ENCODE measurements at regions not wholly inside any gene's neighbourhood (a gene's known extent, or its start where the extent isn't known, plus 50 kb on each side); places are given as distances from the start of the nearest gene placed in this dataset.

DNA sequence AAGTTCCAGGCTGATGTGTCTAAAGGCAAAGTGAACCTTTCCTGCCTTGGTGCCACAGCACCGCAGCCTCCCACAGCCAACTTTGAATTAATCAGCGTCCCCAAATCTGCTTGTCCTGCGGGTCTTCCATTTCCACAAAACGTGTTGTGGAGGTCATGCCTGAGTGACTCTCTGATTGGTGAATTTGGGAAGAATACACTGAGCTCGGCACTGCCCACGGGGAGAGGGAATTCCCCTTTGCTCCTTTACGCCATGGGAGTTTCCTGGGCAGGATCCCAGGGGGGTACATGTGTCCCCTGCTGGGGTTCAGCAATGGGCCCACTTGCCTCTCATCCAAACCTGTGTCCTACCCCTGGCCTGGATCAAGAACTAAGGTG lies 90.4 kb downstream of the LHX2 start:
- H3K9ac ChIP-seq (ENCODE audit: low read depth, low read length) = no peak overlapping the region
- H3K27me3 ChIP-seq (ENCODE audit: insufficient read depth, low read length, poor library complexity) = no peaks in the 10 kb centered on the region
- no peak overlapping the region for H2AFZ ChIP-seq (ENCODE audit: low read depth, low read length)
- H3K36me3 ChIP-seq (ENCODE audit: insufficient read depth, low read length) = no peaks in the 10 kb centered on the region
- no peaks in the 10 kb centered on the region for H3K79me2 ChIP-seq (ENCODE audit: insufficient read depth, low read length)
- H3K4me3 ChIP-seq (ENCODE audit: low read depth in 1 of 2, low read length in 2 of 2) = no peak overlapping the region
- no peaks in the 10 kb centered on the region for H3K9me3 ChIP-seq (ENCODE audit: insufficient read depth, low read length, severe bottlenecking)
- TF ChIP-seq EZH2 (IDR thresholded peaks at IDR 0.05; ENCODE audit: borderline replicate concordance, low read depth, low read length, severe bottlenecking) = no peak
- TF ChIP-seq, protein P1, sequence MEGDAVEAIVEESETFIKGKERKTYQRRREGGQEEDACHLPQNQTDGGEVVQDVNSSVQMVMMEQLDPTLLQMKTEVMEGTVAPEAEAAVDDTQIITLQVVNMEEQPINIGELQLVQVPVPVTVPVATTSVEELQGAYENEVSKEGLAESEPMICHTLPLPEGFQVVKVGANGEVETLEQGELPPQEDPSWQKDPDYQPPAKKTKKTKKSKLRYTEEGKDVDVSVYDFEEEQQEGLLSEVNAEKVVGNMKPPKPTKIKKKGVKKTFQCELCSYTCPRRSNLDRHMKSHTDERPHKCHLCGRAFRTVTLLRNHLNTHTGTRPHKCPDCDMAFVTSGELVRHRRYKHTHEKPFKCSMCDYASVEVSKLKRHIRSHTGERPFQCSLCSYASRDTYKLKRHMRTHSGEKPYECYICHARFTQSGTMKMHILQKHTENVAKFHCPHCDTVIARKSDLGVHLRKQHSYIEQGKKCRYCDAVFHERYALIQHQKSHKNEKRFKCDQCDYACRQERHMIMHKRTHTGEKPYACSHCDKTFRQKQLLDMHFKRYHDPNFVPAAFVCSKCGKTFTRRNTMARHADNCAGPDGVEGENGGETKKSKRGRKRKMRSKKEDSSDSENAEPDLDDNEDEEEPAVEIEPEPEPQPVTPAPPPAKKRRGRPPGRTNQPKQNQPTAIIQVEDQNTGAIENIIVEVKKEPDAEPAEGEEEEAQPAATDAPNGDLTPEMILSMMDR (IDR thresholded peaks at IDR 0.05; ENCODE audit: borderline replicate concordance, extremely low read depth, low read length, poor library complexity, severe bottlenecking) = no peak
- no peaks in the 10 kb centered on the region for H3K4me1 ChIP-seq (ENCODE audit: insufficient read depth, low read length)
- H4K20me1 ChIP-seq (ENCODE audit: insufficient read depth, low read length) = no peaks in the 10 kb centered on the region
- no peak overlapping the region for H3K27ac ChIP-seq (ENCODE audit: low read length)
- no peak for ATAC-seq (ENCODE audit: insufficient read depth, low read depth)
- no peak for DNase-seq
- no peak overlapping the region for H3K4me2 ChIP-seq (ENCODE audit: insufficient read depth, low read length)

DNA sequence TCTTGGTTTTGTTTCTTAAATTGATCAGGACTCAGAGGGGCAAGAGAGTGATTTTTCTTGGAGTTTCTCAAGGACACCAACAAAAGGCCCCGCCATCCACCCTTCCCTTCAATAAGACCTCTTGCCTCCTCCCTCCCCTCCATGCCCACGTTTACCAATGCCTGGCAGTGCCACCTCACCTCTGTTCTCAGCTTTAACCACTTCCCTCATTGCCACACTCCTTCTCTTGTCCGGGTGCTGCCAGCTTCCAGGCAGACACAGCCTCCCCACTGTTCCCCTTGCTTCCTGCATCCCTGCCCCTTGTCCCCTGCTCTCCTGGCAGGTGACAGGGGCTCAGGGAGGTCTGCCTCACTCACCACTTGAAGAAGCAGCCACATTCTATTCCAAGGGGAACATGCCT lies 90.8 kb downstream of the LHX2 start:
- Histone ChIP-seq H3K27me3 (ENCODE audit: insufficient read depth, low read length, poor library complexity) (no peaks in the 10 kb centered on the region), H3K27ac (ENCODE audit: low read length) (no peak overlapping the region), H3K4me3 (ENCODE audit: low read depth in 1 of 2, low read length in 2 of 2) (no peak overlapping the region), H3K9me3 (ENCODE audit: insufficient read depth, low read length, severe bottlenecking) (no peaks in the 10 kb centered on the region), H3K36me3 (ENCODE audit: insufficient read depth, low read length) (no peaks in the 10 kb centered on the region), H3K79me2 (ENCODE audit: insufficient read depth, low read length) (no peaks in the 10 kb centered on the region), H3K9ac (ENCODE audit: low read depth, low read length) (no peak overlapping the region), H3K4me2 (ENCODE audit: insufficient read depth, low read length) (no peak overlapping the region), H2AFZ (ENCODE audit: low read depth, low read length) (no peak overlapping the region), H3K4me1 (ENCODE audit: insufficient read depth, low read length) (no peaks in the 10 kb centered on the region), H4K20me1 (ENCODE audit: insufficient read depth, low read length) (no peaks in the 10 kb centered on the region)
- no peak for TF ChIP-seq EZH2 (IDR thresholded peaks at IDR 0.05; ENCODE audit: borderline replicate concordance, low read depth, low read length, severe bottlenecking)
- TF ChIP-seq, protein P1 (IDR thresholded peaks at IDR 0.05; ENCODE audit: borderline replicate concordance, extremely low read depth, low read length, poor library complexity, severe bottlenecking) = no peak
- no peak for DNase-seq
- no peak for ATAC-seq (ENCODE audit: insufficient read depth, low read depth)

DNA sequence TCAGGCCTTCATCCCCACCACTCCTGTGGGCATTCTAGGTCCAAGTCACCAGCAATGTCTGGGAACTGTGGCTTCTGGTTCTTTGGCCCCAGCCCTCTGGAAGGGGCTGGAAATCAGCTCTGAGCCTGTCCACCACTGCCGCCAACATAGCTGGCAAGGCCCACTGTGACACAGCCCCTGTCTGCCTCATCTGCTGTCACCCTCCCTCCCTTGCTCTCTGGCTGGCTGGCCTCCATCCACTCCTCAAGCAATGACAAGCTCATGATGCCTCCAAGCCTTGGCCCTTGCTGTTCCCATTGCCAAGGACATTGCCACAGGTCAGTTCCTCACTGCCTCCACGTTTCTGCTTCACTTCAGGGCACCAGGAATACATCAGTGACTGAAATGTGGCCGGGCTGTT lies 93.7 kb downstream of the LHX2 start:
- DNase-seq (no peak), ATAC-seq (ENCODE audit: insufficient read depth, low read depth) (no peak)
- no peak overlapping the region for H3K4me2 ChIP-seq (ENCODE audit: insufficient read depth, low read length)
- no peaks in the 10 kb centered on the region for H3K4me1 ChIP-seq (ENCODE audit: insufficient read depth, low read length)
- TF ChIP-seq EZH2 (IDR thresholded peaks at IDR 0.05; ENCODE audit: borderline replicate concordance, low read depth, low read length, severe bottlenecking) = no peak
- TF ChIP-seq, protein P1 (IDR thresholded peaks at IDR 0.05; ENCODE audit: borderline replicate concordance, extremely low read depth, low read length, poor library complexity, severe bottlenecking) = no peak
- H4K20me1 ChIP-seq (ENCODE audit: insufficient read depth, low read length) = no peaks in the 10 kb centered on the region
- H3K36me3 ChIP-seq (ENCODE audit: insufficient read depth, low read length) = no peaks in the 10 kb centered on the region
- no peak overlapping the region for H2AFZ ChIP-seq (ENCODE audit: low read depth, low read length)
- no peak overlapping the region for H3K9ac ChIP-seq (ENCODE audit: low read depth, low read length)
- no peaks in the 10 kb centered on the region for H3K27me3 ChIP-seq (ENCODE audit: insufficient read depth, low read length, poor library complexity)
- H3K9me3 ChIP-seq (ENCODE audit: insufficient read depth, low read length, severe bottlenecking) = no peaks in the 10 kb centered on the region
- H3K27ac ChIP-seq (ENCODE audit: low read length) = no peak overlapping the region
- no peaks in the 10 kb centered on the region for H3K79me2 ChIP-seq (ENCODE audit: insufficient read depth, low read length)
- no peak overlapping the region for H3K4me3 ChIP-seq (ENCODE audit: low read depth in 1 of 2, low read length in 2 of 2)

DNA sequence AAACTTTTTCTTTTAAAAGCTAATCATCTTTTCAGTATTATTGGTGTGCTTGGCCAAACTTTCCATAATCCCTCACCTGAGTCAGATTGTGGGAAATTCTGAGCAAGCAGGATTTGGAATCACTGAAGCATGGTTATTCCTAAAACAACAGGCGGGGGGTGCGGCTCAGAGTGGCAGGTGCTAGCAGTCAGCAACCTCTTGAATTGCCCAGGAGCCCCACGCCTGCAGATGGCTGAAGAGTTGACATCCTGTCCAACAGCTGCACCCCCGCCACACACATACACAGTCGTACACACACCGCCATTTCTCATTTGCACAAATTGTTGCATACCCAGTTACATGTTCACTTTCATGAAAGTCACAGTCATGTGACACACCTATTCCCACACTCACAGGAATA lies 96.6 kb downstream of the LHX2 start:
- Histone ChIP-seq H3K9me3 (ENCODE audit: insufficient read depth, low read length, severe bottlenecking) (no peaks in the 10 kb centered on the region), H3K4me2 (ENCODE audit: insufficient read depth, low read length) (no peak overlapping the region), H3K36me3 (ENCODE audit: insufficient read depth, low read length) (no peaks in the 10 kb centered on the region), H4K20me1 (ENCODE audit: insufficient read depth, low read length) (no peaks in the 10 kb centered on the region), H3K4me3 (ENCODE audit: low read depth in 1 of 2, low read length in 2 of 2) (no peak overlapping the region), H3K27ac (ENCODE audit: low read length) (no peak overlapping the region), H3K27me3 (ENCODE audit: insufficient read depth, low read length, poor library complexity) (no peaks in the 10 kb centered on the region), H3K4me1 (ENCODE audit: insufficient read depth, low read length) (no peaks in the 10 kb centered on the region), H2AFZ (ENCODE audit: low read depth, low read length) (no peak overlapping the region), H3K79me2 (ENCODE audit: insufficient read depth, low read length) (no peaks in the 10 kb centered on the region), H3K9ac (ENCODE audit: low read depth, low read length) (no peak overlapping the region)
- TF ChIP-seq, protein P1 (IDR thresholded peaks at IDR 0.05; ENCODE audit: borderline replicate concordance, extremely low read depth, low read length, poor library complexity, severe bottlenecking) = no peak
- TF ChIP-seq EZH2 (IDR thresholded peaks at IDR 0.05; ENCODE audit: borderline replicate concordance, low read depth, low read length, severe bottlenecking) = no peak
- DNase-seq (no peak), ATAC-seq (ENCODE audit: insufficient read depth, low read depth) (no peak)
